22Rv1 (cell line): ENCODE measurements at regions not wholly inside any gene's neighbourhood (a gene's known extent, or its start where the extent isn't known, plus 50 kb on each side); places are given as distances from the start of the nearest gene placed in this dataset.

ENCODE experiments used
- ZFX ChIP-seq: fragments of 450-650 bp; IDR thresholded peaks from 2 replicates; pipeline ENCODE4 v1.6.1; 2017; ENCODE audit warnings: antibody characterized with exemption, borderline replicate concordance
- TF ChIP-seq, protein P1 (sequence below): fragments of 450-650 bp; IDR thresholded peaks from 2 replicates; pipeline ENCODE4 v1.5.1; 2017; ENCODE audit warnings: mild to moderate bottlenecking

DNA sequence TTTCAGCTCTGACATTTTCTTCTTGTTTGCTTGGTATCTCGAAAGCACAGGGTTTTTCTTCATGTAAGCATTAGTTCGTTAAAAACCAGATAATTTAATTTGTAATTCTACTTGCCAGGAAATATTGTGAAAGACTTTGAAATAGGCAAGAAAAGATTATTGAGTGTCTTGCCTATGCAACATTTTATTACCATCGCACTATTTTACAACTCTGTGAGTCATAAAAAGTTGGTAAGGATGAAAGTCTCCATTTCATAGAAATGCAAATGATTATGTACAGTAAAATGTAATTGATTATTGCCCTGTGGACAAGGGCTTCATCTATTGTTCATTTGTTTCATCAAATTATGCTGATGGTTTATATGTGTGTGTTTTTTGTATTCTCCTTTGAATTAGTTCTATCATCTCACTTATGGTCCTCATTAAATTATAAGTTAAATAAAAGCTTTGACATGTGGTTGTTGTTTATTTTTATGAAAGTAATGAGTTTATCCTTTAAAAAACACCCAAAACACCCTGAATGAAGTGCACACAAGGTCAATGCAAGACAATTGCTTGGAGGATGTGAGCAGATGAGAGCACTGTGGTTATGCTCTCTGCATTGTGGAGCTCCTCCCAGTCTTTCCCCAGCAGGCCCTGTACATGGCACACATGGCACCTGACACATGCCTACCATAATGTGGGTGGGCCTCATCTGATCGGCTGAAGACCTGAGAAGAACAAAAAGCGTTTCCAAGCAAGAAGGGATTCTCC lies 230.8 kb downstream of the CXCL12 start:
- TF ChIP-seq, protein P1, sequence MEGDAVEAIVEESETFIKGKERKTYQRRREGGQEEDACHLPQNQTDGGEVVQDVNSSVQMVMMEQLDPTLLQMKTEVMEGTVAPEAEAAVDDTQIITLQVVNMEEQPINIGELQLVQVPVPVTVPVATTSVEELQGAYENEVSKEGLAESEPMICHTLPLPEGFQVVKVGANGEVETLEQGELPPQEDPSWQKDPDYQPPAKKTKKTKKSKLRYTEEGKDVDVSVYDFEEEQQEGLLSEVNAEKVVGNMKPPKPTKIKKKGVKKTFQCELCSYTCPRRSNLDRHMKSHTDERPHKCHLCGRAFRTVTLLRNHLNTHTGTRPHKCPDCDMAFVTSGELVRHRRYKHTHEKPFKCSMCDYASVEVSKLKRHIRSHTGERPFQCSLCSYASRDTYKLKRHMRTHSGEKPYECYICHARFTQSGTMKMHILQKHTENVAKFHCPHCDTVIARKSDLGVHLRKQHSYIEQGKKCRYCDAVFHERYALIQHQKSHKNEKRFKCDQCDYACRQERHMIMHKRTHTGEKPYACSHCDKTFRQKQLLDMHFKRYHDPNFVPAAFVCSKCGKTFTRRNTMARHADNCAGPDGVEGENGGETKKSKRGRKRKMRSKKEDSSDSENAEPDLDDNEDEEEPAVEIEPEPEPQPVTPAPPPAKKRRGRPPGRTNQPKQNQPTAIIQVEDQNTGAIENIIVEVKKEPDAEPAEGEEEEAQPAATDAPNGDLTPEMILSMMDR = no peak
- no peak for TF ChIP-seq ZFX
